Activated naive CD8-positive, alpha-beta T cell treated with anti-CD3 and anti-CD28 coated beads, Interleukin-2, amount 10 ng/mL, durations not matched to agents 7 days and 5 days (primary cell): ENCODE measurements at regions not wholly inside any gene's neighbourhood (a gene's known extent, or its start where the extent isn't known, plus 50 kb on each side); places are given as distances from the start of the nearest gene placed in this dataset.
A peak's percentile ranks its signal among the peaks of the same experiment; 100 is the strongest.

Source experiments
- ATAC-seq: fragments of 150-1000 bp; cut with Tn5 transposase; one replicate; pipeline ENCODE4 v1.10.0; 2021; ENCODE audit warnings: low read depth, moderate library complexity
- POLR2A ChIA-PET: fragments of 350-600 bp; sonication (Branson Sonifier 250); formaldehyde crosslinking; loops from one replicate; lab custom pipeline; 2021; ENCODE audit warnings: antibody characterized with exemption; lab: Charles Lee
- DNase-seq: peaks from one replicate; pipeline ENCODE4 v3.0.0; 2021
- H3K27ac Mint-ChIP-seq: one replicate; pipeline ENCODE4 v1.8.0; 2022; ENCODE audit warnings: mild to moderate bottlenecking, mixed read lengths
- H3K27me3 Mint-ChIP-seq: one replicate; pipeline ENCODE4 v1.8.0; 2022; ENCODE audit warnings: mild to moderate bottlenecking, moderate library complexity, mixed read lengths
- H3K36me3 Mint-ChIP-seq: one replicate; pipeline ENCODE4 v1.8.0; 2021; ENCODE audit warnings: mild to moderate bottlenecking, mixed read lengths
- H3K4me1 Mint-ChIP-seq: one replicate; pipeline ENCODE4 v1.8.0; 2021; ENCODE audit warnings: mixed read lengths
- H3K4me3 Mint-ChIP-seq: one replicate; pipeline ENCODE4 v1.8.0; 2022; ENCODE audit warnings: mild to moderate bottlenecking, moderate library complexity, mixed read lengths
- H3K9me3 Mint-ChIP-seq: one replicate; pipeline ENCODE4 v1.8.0; 2021; ENCODE audit warnings: mixed read lengths

DNA sequence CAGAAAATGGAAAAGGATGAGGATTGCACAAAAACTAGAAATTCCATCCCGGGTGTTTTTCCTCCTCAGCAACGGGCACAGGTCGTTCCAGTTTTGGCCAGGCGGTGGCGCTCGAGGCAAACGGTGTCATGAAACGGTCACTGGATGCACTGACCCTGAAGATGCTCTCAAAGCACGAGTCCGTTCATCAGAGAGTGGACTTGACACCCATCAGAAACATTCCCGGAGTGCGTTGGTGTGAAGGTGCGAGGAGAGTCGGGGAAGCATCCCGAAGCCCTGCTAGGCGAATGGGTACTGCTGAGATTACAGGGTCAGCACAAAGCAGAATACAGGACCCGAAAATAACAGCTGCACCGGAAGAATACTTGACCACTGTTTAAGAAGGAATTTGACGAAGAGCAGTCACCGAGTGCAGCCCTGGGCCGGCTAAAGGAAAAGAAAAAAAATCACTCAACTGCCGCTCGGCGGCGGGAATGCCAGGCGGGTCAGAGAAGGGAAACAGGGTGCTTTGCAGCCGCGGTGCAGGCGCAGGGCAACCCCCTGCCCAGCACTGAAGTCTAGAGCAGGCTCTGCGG is 71.7 kb upstream of the ETS2 start:
- POLR2A ChIA-PET = no interaction called here
- ATAC-seq (no peak), DNase-seq (peak; percentile 80)
- Mint-ChIP-seq H3K27ac (no peak overlapping the region), H3K4me1 (peaks cover 6% of the 10 kb centered on the region), H3K27me3 (peaks cover 26% of the 10 kb centered on the region), H3K4me3 (peak overlapping the region; percentile 65), H3K36me3 (no peaks in the 10 kb centered on the region), H3K9me3 (no peaks in the 10 kb centered on the region)

- Mint-ChIP-seq H3K36me3 (no peaks in the 10 kb centered on the region), H3K4me3 (peak overlapping the region; percentile 65), H3K27me3 (peaks cover 25% of the 10 kb centered on the region), H3K27ac (no peak overlapping the region), H3K4me1 (peaks cover 6% of the 10 kb centered on the region), H3K9me3 (no peaks in the 10 kb centered on the region)
- DNase-seq (no peak), ATAC-seq (no peak)
- POLR2A ChIA-PET = no interaction called here
Measured at GRCh38 chr21:38734646-38735365, 70.9 kb upstream of the ETS2 start.

- POLR2A ChIA-PET = interaction anchor here (0.6 kb wide), 1 partner anchor 69 kb away, joined by 3 read pairs; no protein-coding TSS in a partner anchor
- ATAC-seq (no peak), DNase-seq (no peak)
- Mint-ChIP-seq H3K9me3 (no peaks in the 10 kb centered on the region), H3K27me3 (peaks cover 19% of the 10 kb centered on the region), H3K4me3 (no peak overlapping the region), H3K4me1 (peaks cover 12% of the 10 kb centered on the region), H3K27ac (no peak overlapping the region), H3K36me3 (no peaks in the 10 kb centered on the region)
Measured at GRCh38 chr21:38735626-38736206, 70.0 kb upstream of the ETS2 start.

GRCh38 chr21:38740090-38740489 is 65.6 kb upstream of the ETS2 start:
- Mint-ChIP-seq H3K27ac (no peak overlapping the region), H3K4me3 (peak overlapping the region; percentile 36), H3K27me3 (peaks cover 10% of the 10 kb centered on the region), H3K4me1 (peaks cover 13% of the 10 kb centered on the region), H3K36me3 (no peaks in the 10 kb centered on the region), H3K9me3 (no peaks in the 10 kb centered on the region)
- DNase-seq (no peak), ATAC-seq (no peak)
- POLR2A ChIA-PET = no interaction called here

- Mint-ChIP-seq H3K27me3 (peaks cover 4% of the 10 kb centered on the region), H3K36me3 (no peaks in the 10 kb centered on the region), H3K4me1 (peaks cover 13% of the 10 kb centered on the region), H3K4me3 (no peak overlapping the region), H3K27ac (peak overlapping the region; percentile 18), H3K9me3 (no peaks in the 10 kb centered on the region)
- POLR2A ChIA-PET = interaction anchor here (1.0 kb wide), 1 partner anchor 66 kb away, joined by 4 read pairs; no protein-coding TSS in a partner anchor
- no peak for DNase-seq
- no peak for ATAC-seq
Measured at GRCh38 chr21:38741092-38741949, 64.4 kb upstream of the ETS2 start.

GRCh38 chr21:38741950-38742256 is 63.8 kb upstream of the ETS2 start:
- no peaks in the 10 kb centered on the region for H3K27me3 Mint-ChIP-seq
- ATAC-seq (no peak), DNase-seq (no peak)
- peaks cover 13% of the 10 kb centered on the region for H3K4me1 Mint-ChIP-seq
- no peak overlapping the region for H3K4me3 Mint-ChIP-seq
- no peak overlapping the region for H3K27ac Mint-ChIP-seq
- no peaks in the 10 kb centered on the region for H3K36me3 Mint-ChIP-seq
- POLR2A ChIA-PET = interaction anchor here (1.0 kb wide), 1 partner anchor 65 kb away, joined by 4 read pairs; no protein-coding TSS in a partner anchor
- H3K9me3 Mint-ChIP-seq = peaks cover 2% of the 10 kb centered on the region

DNA sequence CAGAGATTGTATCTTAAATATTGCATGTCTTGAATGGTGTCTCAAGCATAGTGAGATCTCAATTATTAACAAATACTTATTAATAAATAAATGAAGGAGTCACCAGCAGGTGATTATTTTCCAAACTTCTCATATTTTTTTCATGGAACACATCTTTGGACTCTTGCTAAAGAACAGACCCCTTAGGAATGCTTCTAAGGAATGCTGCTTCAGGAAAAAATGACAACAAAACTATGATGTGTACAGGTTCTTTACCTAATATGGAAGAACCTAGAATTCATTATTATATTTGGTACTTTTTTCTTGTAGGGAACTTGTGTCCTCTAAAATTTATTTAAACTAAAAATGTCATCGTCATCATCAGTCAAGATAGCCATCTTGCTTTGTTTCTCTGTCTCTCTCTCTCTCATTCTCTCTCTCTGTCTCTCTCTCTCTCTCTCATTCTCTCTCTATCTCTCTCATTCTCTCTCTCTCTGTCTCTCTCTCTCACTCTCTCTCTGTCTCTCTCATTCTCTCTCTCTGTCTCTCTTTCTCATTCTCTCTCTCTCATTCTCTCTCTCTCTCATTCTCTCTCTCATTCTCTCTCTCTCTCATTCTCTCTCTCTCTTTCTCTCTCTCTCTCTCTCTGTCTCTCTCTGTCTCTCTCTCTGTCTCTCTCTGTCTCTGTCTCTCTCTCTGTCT is 63.0 kb upstream of the ETS2 start:
- Mint-ChIP-seq H3K27ac (no peak overlapping the region), H3K4me1 (peaks cover 13% of the 10 kb centered on the region), H3K9me3 (peaks cover 2% of the 10 kb centered on the region), H3K27me3 (peaks cover 1% of the 10 kb centered on the region), H3K4me3 (no peak overlapping the region), H3K36me3 (no peaks in the 10 kb centered on the region)
- POLR2A ChIA-PET = no interaction called here
- DNase-seq (no peak), ATAC-seq (no peak)

GRCh38 chr21:38743772-38744529 is 61.8 kb upstream of the ETS2 start:
- H3K27ac Mint-ChIP-seq = no peak overlapping the region
- peaks cover 13% of the 10 kb centered on the region for H3K4me1 Mint-ChIP-seq
- H3K36me3 Mint-ChIP-seq = no peaks in the 10 kb centered on the region
- H3K9me3 Mint-ChIP-seq = peaks cover 2% of the 10 kb centered on the region
- H3K27me3 Mint-ChIP-seq = peaks cover 3% of the 10 kb centered on the region
- H3K4me3 Mint-ChIP-seq = no peak overlapping the region
- ATAC-seq (no peak), DNase-seq (no peak)
- POLR2A ChIA-PET = no interaction called here

GRCh38 chr21:38744861-38745260 is 60.9 kb upstream of the ETS2 start:
- Mint-ChIP-seq H3K4me3 (no peak overlapping the region), H3K9me3 (peaks cover 2% of the 10 kb centered on the region), H3K4me1 (peaks cover 12% of the 10 kb centered on the region), H3K27me3 (peaks cover 3% of the 10 kb centered on the region), H3K36me3 (no peaks in the 10 kb centered on the region), H3K27ac (no peak overlapping the region)
- no peak for ATAC-seq
- POLR2A ChIA-PET = no interaction called here
- DNase-seq = no peak

DNA sequence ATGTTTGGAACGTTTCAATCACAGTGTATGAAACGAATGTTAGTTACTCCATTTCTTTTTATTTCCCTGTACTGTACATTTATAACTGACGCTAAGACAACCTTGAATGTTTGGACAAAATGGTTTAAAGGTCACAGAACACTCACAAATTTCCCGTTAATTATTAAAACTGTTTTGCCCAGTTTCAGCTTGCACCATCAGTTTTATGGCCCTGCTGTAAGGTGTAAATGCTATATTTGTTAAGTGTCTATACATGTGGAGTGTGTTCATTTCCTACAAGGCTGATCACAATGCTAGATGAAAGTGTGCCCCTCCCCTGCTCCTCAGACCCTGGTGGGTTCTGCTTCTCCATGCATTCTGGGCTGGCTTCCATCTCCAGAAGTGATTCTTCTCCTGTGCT is 57.9 kb upstream of the ETS2 start:
- H3K36me3 Mint-ChIP-seq = no peaks in the 10 kb centered on the region
- peaks cover 2% of the 10 kb centered on the region for H3K9me3 Mint-ChIP-seq

GRCh38 chr21:38751379-38752050 is 54.2 kb upstream of the ETS2 start:
- H3K36me3 Mint-ChIP-seq = peaks cover 2% of the 10 kb centered on the region
- DNase-seq (no peak), ATAC-seq (no peak)
- H3K27me3 Mint-ChIP-seq = peaks cover 8% of the 10 kb centered on the region
- no peak overlapping the region for H3K4me3 Mint-ChIP-seq
- POLR2A ChIA-PET = no interaction called here
- peaks cover 2% of the 10 kb centered on the region for H3K9me3 Mint-ChIP-seq
- H3K4me1 Mint-ChIP-seq = peaks cover 6% of the 10 kb centered on the region
- no peak overlapping the region for H3K27ac Mint-ChIP-seq

More for the DNA sequence above, 57.9 kb upstream of the ETS2 start:
- no peak for DNase-seq
- H3K27ac Mint-ChIP-seq = no peak overlapping the region
- no peaks in the 10 kb centered on the region for H3K4me1 Mint-ChIP-seq
- POLR2A ChIA-PET = no interaction called here
- ATAC-seq = no peak
- no peak overlapping the region for H3K4me3 Mint-ChIP-seq
- H3K27me3 Mint-ChIP-seq = peaks cover 5% of the 10 kb centered on the region

- no peak for ATAC-seq
- no peak for DNase-seq
- POLR2A ChIA-PET = no interaction called here
- Mint-ChIP-seq H3K27ac (no peak overlapping the region), H3K36me3 (peaks cover 2% of the 10 kb centered on the region), H3K9me3 (no peaks in the 10 kb centered on the region), H3K27me3 (peaks cover 9% of the 10 kb centered on the region), H3K4me3 (no peak overlapping the region), H3K4me1 (peaks cover 6% of the 10 kb centered on the region)
Measured at GRCh38 chr21:38752051-38752505, 53.7 kb upstream of the ETS2 start.
